ENCODE measurements at regions not wholly inside any gene's neighbourhood (a gene's known extent, or its start where the extent isn't known, plus 50 kb on each side); places are given as distances from the start of the nearest gene placed in this dataset.

GRCh38 chrX:140317462-140317861 is 187.4 kb downstream of the SOX3 start:
- Histone ChIP-seq H3K9me1 (replicated peaks; ENCODE audit: control insufficient read depth, extremely low read depth, insufficient read depth, low read length) (no peaks in the 10 kb centered on the region), H3K27me3 (ENCODE audit: control insufficient read depth in 2 of 2, insufficient read depth in 2 of 2, low read length in 2 of 2) (no peaks in the 10 kb centered on the region), H3K27ac (ENCODE audit: insufficient read depth, low read depth, low read length) (no peak overlapping the region), H2AFZ (ENCODE audit: low read depth, low read length) (no peak overlapping the region), H3K4me3 (replicated peaks in 1 of 3; ENCODE audit: insufficient read depth in 1 of 3, low read depth in 1 of 3, low read length in 3 of 3) (no peak overlapping the region), H3K9ac (replicated peaks; ENCODE audit: extremely low read depth, insufficient read depth, low read length) (no peak overlapping the region), H3K4me2 (ENCODE audit: insufficient read depth, low read length) (no peak overlapping the region), H3K9me3 (replicated peaks; ENCODE audit: control insufficient read depth, insufficient read depth, low read length) (no peaks in the 10 kb centered on the region), H3K4me1 (ENCODE audit: control insufficient read depth, extremely low read depth, insufficient read depth, low read length) (no peaks in the 10 kb centered on the region), H3K36me3 (ENCODE audit: control insufficient read depth in 2 of 2, extremely low read depth in 1 of 2, insufficient read depth in 2 of 2, low read length in 2 of 2) (no peaks in the 10 kb centered on the region), H3K79me2 (ENCODE audit: control insufficient read depth, insufficient read depth, low read length) (no peaks in the 10 kb centered on the region), H4K20me1 (replicated peaks; ENCODE audit: control insufficient read depth, extremely low read depth, insufficient read depth, low read length) (no peaks in the 10 kb centered on the region)
- FAIRE-seq (no peak), DNase-seq (ENCODE audit: low read depth, low spot score) (no peak)
- BruUV-seq (replicated peaks), result no TSS peak
- intact Hi-C loops (cut with micrococcal nuclease) (no loop called here), dilution Hi-C loops (cut with MboI; ENCODE audit: extremely low pct_ligation_motif_present, low sequenced_read_pairs) (no loop called here)
- ChIA-PET POLR2A (no interaction called here), CTCF (no interaction called here)
- no peak for TF ChIP-seq FOS (IDR thresholded peaks at IDR 0.05; ENCODE audit: borderline replicate concordance, insufficient read depth, low read length)
- TF ChIP-seq JUN (IDR thresholded peaks at IDR 0.05; ENCODE audit: borderline replicate concordance, insufficient read depth, insufficient read length, low read depth), result no peak
- no peak for TF ChIP-seq GATA2 (IDR thresholded peaks at IDR 0.05; ENCODE audit: insufficient read depth, insufficient read length, low read depth, low read length)
- no peak for TF ChIP-seq POLR2AphosphoS5 (IDR thresholded peaks at IDR 0.05; ENCODE audit: insufficient read depth, low read depth, low read length)
- no peak for TF ChIP-seq CTCF (IDR thresholded peaks at IDR 0.05; ENCODE audit: extremely low read depth in 1 of 2, insufficient read depth in 1 of 2, low read depth in 1 of 2, low read length in 2 of 2)
- TF ChIP-seq MAX (IDR thresholded peaks at IDR 0.05; ENCODE audit: insufficient read depth, insufficient read length), result no peak
- no peak for TF ChIP-seq MYC (IDR thresholded peaks at IDR 0.05; ENCODE audit: low read depth, low read length)
- no peak for TF ChIP-seq POLR2A (IDR thresholded peaks at IDR 0.05; ENCODE audit: low read depth, low read length)
- TF ChIP-seq EZH2 (IDR thresholded peaks at IDR 0.05; ENCODE audit: borderline replicate concordance, low read depth, low read length, severe bottlenecking), result no peak

Data from endothelial cell of umbilical vein (primary cell).